Fibroblast of lung (primary cell): ENCODE measurements at regions not wholly inside any gene's neighbourhood (a gene's known extent, or its start where the extent isn't known, plus 50 kb on each side); places are given as distances from the start of the nearest gene placed in this dataset.

Experiments
- DNase-seq, 2 donors: peaks; one replicate each; pipeline versions ENCODE4 v3.0.0 to v3.0.0-alpha.2; 2010; ENCODE audit warnings: low read depth in 2 of 2
- H2AFZ ChIP-seq: 2 replicates; pipeline ENCODE4 v1.5.1; 2012; ENCODE audit warnings: low read length, control low read depth, inconsistent platforms
- H3K27ac ChIP-seq: 2 replicates; pipeline ENCODE4 v1.5.1; 2011; ENCODE audit warnings: low read length, control low read depth; ENCODE audit not compliant: insufficient read depth
- H3K27me3 ChIP-seq: 2 replicates; pipeline ENCODE4 v1.5.1; 2011; ENCODE audit warnings: mild to moderate bottlenecking, low read length; ENCODE audit not compliant: control insufficient read depth, insufficient read depth
- H3K36me3 ChIP-seq: 2 replicates; pipeline ENCODE4 v1.5.1; 2011; ENCODE audit warnings: low read length; ENCODE audit not compliant: control insufficient read depth, insufficient read depth
- H3K4me1 ChIP-seq: 2 replicates; pipeline ENCODE4 v1.5.1; 2011; ENCODE audit warnings: low read length; ENCODE audit not compliant: control insufficient read depth, insufficient read depth; ENCODE audit errors: extremely low read depth
- H3K4me2 ChIP-seq: 2 replicates; pipeline ENCODE4 v1.5.1; 2011; ENCODE audit warnings: low read length, control low read depth; ENCODE audit not compliant: insufficient read depth; ENCODE audit errors: extremely low read depth
- H3K4me3 ChIP-seq, 4 experiments: fragments of 200-600 bp in 1 of 4; sonication (generic) in 1 of 4; replicated peaks in 1 of 4; 2 replicates each; pipeline ENCODE4 v1.5.1; 2011 to 2016; ENCODE audit warnings: low read length in 4 of 4, low read depth in 3 of 4, mild to moderate bottlenecking in 3 of 4, control low read depth in 2 of 4, inconsistent platforms in 1 of 4, mixed read lengths in 1 of 4; ENCODE audit not compliant: insufficient read depth in 1 of 4; ENCODE audit errors: control extremely low read depth in 1 of 4
- H3K79me2 ChIP-seq: 2 replicates; pipeline ENCODE4 v1.5.1; 2012; ENCODE audit warnings: mild to moderate bottlenecking, low read length, inconsistent platforms; ENCODE audit not compliant: control insufficient read depth, insufficient read depth
- H3K9ac ChIP-seq: 2 replicates; pipeline ENCODE4 v1.5.1; 2011; ENCODE audit warnings: mild to moderate bottlenecking, low read length, control low read depth; ENCODE audit not compliant: insufficient read depth
- H3K9me3 ChIP-seq: 2 replicates; pipeline ENCODE4 v1.5.1; 2012; ENCODE audit warnings: low read depth, low read length; ENCODE audit not compliant: control insufficient read depth, insufficient read depth
- H4K20me1 ChIP-seq: 2 replicates; pipeline ENCODE4 v1.5.1; 2011; ENCODE audit warnings: low read length; ENCODE audit not compliant: control insufficient read depth, insufficient read depth; ENCODE audit errors: extremely low read depth
- EZH2 ChIP-seq: IDR thresholded peaks from 2 replicates; pipeline ENCODE4 v1.5.1; 2012; ENCODE audit warnings: low read length, control low read depth, mild to moderate bottlenecking; ENCODE audit errors: missing control alignments
- TF ChIP-seq, protein P1 (sequence below), 2 donors: IDR thresholded peaks in 1 of 2; conservative IDR thresholded peaks in 1 of 2; 1 replicate in 1 of 2; 2 replicates in 1 of 2; pipeline ENCODE4 v1.5.1; 2011 to 2012; ENCODE audit warnings: low read length in 2 of 2, control low read depth in 1 of 2, inconsistent platforms in 1 of 2, low read depth in 1 of 2, mild to moderate bottlenecking in 1 of 2

DNA sequence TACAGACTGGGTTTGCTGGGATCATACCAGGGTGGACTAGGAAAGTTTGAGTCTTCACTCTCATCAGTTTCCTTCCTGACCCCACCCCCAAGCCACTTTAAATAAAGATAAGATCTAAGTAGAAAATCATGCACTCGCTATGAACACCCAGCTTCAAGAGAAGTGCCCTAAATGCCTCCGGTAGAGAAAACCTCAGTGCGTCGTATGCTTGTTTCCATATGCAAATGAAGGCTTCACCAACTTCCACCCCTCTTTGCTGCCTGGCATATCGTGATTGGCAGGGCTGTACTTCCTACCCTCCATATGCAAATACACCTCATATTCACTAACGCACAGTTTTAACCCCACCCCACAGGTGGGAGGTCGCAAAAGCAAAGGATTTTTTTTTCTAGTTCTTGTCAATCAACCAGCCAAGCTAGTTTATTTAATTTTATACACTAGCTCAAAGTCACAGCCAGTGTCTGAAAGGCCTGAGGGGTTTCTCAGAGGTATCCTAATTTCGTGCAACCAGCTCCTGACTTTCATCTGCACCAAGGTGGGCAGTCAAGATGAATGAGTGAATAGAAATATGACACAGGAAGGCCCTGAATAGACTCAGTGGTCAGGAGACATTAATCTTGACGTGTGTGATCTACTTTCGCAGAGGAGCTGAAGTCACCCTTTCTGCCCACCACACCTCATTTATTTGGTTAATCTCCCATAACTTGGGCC, 121.1 kb upstream of the TSHZ3 start:
- H3K27ac ChIP-seq: no peak overlapping the region
- no peak overlapping the region for H3K9ac ChIP-seq
- no peaks in the 10 kb centered on the region for H4K20me1 ChIP-seq
- no peaks in the 10 kb centered on the region for H3K4me1 ChIP-seq
- no peak overlapping the region for H2AFZ ChIP-seq
- no peak overlapping the region for H3K4me3 ChIP-seq
- H3K4me2 ChIP-seq: no peak overlapping the region
- TF ChIP-seq EZH2: no peak
- TF ChIP-seq, protein P1, sequence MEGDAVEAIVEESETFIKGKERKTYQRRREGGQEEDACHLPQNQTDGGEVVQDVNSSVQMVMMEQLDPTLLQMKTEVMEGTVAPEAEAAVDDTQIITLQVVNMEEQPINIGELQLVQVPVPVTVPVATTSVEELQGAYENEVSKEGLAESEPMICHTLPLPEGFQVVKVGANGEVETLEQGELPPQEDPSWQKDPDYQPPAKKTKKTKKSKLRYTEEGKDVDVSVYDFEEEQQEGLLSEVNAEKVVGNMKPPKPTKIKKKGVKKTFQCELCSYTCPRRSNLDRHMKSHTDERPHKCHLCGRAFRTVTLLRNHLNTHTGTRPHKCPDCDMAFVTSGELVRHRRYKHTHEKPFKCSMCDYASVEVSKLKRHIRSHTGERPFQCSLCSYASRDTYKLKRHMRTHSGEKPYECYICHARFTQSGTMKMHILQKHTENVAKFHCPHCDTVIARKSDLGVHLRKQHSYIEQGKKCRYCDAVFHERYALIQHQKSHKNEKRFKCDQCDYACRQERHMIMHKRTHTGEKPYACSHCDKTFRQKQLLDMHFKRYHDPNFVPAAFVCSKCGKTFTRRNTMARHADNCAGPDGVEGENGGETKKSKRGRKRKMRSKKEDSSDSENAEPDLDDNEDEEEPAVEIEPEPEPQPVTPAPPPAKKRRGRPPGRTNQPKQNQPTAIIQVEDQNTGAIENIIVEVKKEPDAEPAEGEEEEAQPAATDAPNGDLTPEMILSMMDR (conservative IDR thresholded peaks at IDR 0.05 in 1 of 2, IDR thresholded peaks at IDR 0.05 in 1 of 2; ENCODE audit: low read depth in 1 of 2, low read length in 2 of 2): no peak
- no peaks in the 10 kb centered on the region for H3K79me2 ChIP-seq
- H3K9me3 ChIP-seq: no peaks in the 10 kb centered on the region
- no peak for DNase-seq
- no peaks in the 10 kb centered on the region for H3K27me3 ChIP-seq
- H3K36me3 ChIP-seq: no peaks in the 10 kb centered on the region

DNA sequence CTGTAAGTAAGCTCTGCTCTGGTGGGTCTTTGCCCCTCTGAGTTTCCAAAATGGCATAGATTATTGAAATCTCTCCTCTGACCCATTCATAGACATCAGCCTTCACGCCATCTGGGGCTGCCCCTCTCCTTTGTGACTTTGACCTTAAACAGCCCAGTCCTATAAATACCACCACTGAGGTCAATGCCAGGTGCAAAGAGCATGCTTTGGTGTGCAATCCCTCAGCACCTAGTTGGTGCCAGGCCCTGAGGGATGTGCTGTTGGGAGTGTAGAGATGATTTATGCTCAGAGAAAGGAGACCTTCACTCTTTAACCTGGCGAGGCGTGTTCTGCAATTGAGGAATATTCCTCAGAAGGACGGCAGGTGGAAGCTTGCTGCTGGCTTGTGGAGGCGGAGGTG, 121.7 kb upstream of the TSHZ3 start:
- no peaks in the 10 kb centered on the region for H3K79me2 ChIP-seq
- no peak overlapping the region for H3K27ac ChIP-seq
- H3K27me3 ChIP-seq: no peaks in the 10 kb centered on the region
- no peak overlapping the region for H3K4me2 ChIP-seq
- no peaks in the 10 kb centered on the region for H3K36me3 ChIP-seq
- H3K9ac ChIP-seq: no peak overlapping the region
- H2AFZ ChIP-seq: no peak overlapping the region
- H3K4me3 ChIP-seq: no peak overlapping the region
- TF ChIP-seq, protein P1 (conservative IDR thresholded peaks at IDR 0.05 in 1 of 2, IDR thresholded peaks at IDR 0.05 in 1 of 2; ENCODE audit: low read depth in 1 of 2, low read length in 2 of 2): no peak
- TF ChIP-seq EZH2: no peak
- no peaks in the 10 kb centered on the region for H3K9me3 ChIP-seq
- H4K20me1 ChIP-seq: no peaks in the 10 kb centered on the region
- no peaks in the 10 kb centered on the region for H3K4me1 ChIP-seq
- no peak for DNase-seq

DNA sequence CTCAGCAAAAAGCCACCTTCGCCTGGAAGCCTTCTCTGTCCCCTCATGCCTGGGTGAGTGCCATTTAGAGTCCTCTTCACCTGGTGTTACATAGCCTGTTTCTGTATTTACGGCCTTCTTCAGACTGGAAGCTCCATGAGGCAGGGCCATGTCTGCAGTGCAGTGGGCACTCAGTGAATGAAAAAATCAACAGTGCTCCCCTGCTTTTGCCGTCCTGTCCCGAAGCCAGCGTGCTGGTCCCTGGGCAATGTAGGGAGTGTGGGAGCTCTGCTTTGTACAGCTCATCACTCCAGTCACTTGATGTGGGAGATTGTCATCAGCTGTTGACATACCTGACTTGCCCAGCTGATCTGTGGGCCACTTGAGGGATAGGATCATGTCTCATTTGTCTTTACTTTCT, 129.0 kb upstream of the TSHZ3 start:
- Histone ChIP-seq H3K4me3 (no peak overlapping the region), H3K4me2 (no peak overlapping the region), H3K9ac (no peak overlapping the region), H2AFZ (no peak overlapping the region), H3K4me1 (no peaks in the 10 kb centered on the region), H3K27me3 (no peaks in the 10 kb centered on the region), H3K36me3 (no peaks in the 10 kb centered on the region), H3K27ac (no peak overlapping the region), H3K79me2 (no peaks in the 10 kb centered on the region), H4K20me1 (no peaks in the 10 kb centered on the region), H3K9me3 (no peaks in the 10 kb centered on the region)
- DNase-seq: no peak
- TF ChIP-seq EZH2: no peak
- TF ChIP-seq, protein P1 (conservative IDR thresholded peaks at IDR 0.05 in 1 of 2, IDR thresholded peaks at IDR 0.05 in 1 of 2; ENCODE audit: low read depth in 1 of 2, low read length in 2 of 2): no peak
